ENCODE measurements at regions not wholly inside any gene's neighbourhood (a gene's known extent, or its start where the extent isn't known, plus 50 kb on each side); places are given as distances from the start of the nearest gene placed in this dataset.

DNA sequence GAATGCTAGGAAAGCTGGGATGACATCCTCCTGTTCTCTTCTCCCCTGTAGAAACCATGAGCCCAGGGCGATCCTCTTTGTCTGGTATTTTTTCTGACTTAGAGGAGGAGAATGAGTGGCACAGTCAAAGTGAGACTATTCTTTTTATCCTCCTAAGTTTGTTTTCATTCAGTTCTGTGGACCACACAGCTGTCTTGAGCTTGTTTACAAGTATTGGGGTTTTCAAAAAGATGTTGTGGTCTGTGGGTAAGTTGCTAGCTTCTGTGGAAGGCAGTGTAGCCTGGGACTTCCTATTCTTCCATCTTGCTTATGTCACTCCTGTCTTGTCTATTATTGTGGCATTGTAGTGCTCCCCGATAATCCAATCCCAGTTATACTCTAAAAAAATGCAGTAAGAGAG, 223.0 kb downstream of the PAPSS1 start:
- TF ChIP-seq, protein P1, sequence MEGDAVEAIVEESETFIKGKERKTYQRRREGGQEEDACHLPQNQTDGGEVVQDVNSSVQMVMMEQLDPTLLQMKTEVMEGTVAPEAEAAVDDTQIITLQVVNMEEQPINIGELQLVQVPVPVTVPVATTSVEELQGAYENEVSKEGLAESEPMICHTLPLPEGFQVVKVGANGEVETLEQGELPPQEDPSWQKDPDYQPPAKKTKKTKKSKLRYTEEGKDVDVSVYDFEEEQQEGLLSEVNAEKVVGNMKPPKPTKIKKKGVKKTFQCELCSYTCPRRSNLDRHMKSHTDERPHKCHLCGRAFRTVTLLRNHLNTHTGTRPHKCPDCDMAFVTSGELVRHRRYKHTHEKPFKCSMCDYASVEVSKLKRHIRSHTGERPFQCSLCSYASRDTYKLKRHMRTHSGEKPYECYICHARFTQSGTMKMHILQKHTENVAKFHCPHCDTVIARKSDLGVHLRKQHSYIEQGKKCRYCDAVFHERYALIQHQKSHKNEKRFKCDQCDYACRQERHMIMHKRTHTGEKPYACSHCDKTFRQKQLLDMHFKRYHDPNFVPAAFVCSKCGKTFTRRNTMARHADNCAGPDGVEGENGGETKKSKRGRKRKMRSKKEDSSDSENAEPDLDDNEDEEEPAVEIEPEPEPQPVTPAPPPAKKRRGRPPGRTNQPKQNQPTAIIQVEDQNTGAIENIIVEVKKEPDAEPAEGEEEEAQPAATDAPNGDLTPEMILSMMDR (IDR thresholded peaks at IDR 0.05 in 2 of 3, conservative IDR thresholded peaks at IDR 0.05 in 1 of 3; ENCODE audit: borderline replicate concordance in 1 of 3, insufficient read depth in 1 of 3, low read depth in 2 of 3, low read length in 2 of 3): no peak
- TF ChIP-seq MAX (IDR thresholded peaks at IDR 0.05) (no peak), EZH2phosphoT487 (IDR thresholded peaks at IDR 0.05; ENCODE audit: borderline replicate concordance) (no peak), POLR2A (IDR thresholded peaks at IDR 0.05; ENCODE audit: borderline replicate concordance, extremely low read depth, insufficient read depth, insufficient read length) (no peak), POLR2AphosphoS5 (IDR thresholded peaks at IDR 0.05; ENCODE audit: low read depth, low read length) (no peak), JUND (IDR thresholded peaks at IDR 0.05) (no peak), SIN3A (IDR thresholded peaks at IDR 0.05; ENCODE audit: low read depth) (no peak)
